Kasumi-1 (cell line): ENCODE measurements at regions not wholly inside any gene's neighbourhood (a gene's known extent, or its start where the extent isn't known, plus 50 kb on each side); places are given as distances from the start of the nearest gene placed in this dataset.
"Not testable (repeated sequence)": the region's sequence is repeated elsewhere in the genome, so short reads cannot be mapped to it uniquely, and the experiment has no call there.

Experiments
- DNase-seq, 2 experiments: peaks; one replicate each; lab custom pipeline; 2025; lab: John Stamatoyannopoulos, UW

GRCh38 chr2:147288131-147288530, 556.7 kb upstream of the ACVR2A start:
- no peak for DNase-seq

- DNase-seq, result peak in 1 of 2 experiments; percentile 21
These were observed 568.9 kb upstream of the ACVR2A start for GRCh38 chr2:147275943-147276342.

DNA sequence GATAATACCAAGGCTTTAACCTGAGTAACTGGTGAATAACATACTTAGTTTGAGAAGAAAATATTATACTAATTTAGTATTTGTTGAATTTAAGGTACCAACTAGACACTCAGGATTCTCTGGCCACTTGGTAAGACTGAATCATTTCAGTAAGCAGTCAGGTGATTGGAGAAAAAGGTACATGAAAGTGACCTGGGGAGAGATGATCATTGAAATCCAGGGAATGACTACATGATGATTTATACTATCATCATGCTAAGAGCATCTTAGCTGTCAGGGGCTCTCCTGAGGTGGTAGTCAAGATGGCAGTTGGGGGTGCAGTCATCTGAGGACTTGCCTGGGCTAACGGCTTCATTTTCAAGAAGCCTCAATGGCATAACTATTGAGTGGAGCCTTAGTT, 571.2 kb upstream of the ACVR2A start:
- no peak for DNase-seq

DNA sequence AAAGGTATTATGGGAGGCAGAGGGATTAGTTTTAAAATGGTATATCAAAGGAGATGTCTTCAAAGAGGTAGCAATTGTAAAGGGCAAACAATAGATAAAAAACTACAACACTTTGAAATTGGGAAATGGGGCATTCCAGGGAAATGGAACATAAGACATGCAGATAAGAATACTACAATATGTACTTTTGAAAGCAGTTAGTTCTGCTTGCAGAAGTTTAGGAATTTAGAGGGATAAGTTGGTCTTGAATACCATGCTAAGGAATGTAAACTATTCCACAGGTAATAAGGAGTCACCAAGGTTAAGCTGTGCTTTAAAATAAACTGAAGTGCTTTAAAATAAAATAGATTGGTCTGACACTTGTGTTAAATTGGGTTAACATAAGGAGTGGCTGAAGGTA, 571.7 kb upstream of the ACVR2A start:
- DNase-seq, result no peak

DNA sequence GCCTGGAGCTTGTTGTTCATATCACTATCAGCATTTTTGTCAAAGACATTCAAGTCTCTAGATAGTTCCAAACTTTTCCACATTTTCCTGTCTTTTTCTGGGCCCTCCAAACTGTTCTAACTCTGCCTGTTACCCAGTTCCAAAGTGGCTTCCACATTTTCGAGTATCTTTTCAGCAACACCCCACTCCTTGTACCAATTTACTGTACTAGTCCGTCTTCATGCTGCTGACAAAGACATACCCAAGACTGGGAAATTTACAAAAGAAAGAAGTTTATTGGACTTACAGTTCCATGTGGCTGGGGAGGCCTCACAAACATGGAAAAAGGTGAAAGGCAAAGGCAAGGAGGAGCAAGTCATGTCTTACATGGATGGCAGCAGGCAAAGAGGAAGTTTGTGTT, 575.2 kb upstream of the ACVR2A start:
- not testable (repeated sequence) for DNase-seq

DNA sequence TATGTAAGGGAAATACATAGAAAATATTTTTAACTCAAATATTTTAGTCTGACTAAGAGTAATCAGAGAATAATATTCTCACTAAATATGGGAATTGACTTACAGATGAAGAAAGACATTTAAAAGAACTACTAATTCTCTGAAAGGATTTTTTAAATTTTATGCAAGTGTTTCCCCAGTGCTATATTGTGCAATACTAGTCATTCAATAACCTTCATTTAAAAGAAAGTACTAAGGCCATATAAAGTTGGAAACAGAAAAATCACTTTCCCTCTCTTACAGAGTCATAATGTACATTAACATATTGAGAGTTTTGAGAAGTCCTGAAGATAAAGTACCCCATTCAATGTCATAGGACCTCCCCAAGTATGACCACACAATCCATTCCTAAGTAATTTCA, 584.6 kb upstream of the ACVR2A start:
- DNase-seq, result no peak

DNA sequence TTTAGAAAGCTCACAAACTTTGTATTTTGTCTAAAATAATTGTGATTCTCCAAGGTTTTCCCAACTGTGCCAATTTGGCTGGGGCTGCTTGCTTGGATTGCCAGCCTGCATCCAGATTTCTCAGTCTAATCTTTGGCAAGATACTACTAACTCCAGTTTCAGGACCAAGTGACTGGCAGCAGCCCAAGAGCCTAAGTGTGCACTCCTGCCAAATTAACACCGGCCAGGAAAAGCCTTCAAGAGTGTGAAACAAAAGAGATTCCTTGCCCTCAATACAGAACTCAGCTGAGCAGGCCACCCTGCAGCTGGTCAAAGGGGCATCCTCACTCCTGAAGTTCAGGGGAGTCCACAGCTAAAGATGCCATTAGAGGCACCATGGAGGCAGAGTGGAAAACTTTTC, 589.0 kb upstream of the ACVR2A start:
- no peak for DNase-seq

DNA sequence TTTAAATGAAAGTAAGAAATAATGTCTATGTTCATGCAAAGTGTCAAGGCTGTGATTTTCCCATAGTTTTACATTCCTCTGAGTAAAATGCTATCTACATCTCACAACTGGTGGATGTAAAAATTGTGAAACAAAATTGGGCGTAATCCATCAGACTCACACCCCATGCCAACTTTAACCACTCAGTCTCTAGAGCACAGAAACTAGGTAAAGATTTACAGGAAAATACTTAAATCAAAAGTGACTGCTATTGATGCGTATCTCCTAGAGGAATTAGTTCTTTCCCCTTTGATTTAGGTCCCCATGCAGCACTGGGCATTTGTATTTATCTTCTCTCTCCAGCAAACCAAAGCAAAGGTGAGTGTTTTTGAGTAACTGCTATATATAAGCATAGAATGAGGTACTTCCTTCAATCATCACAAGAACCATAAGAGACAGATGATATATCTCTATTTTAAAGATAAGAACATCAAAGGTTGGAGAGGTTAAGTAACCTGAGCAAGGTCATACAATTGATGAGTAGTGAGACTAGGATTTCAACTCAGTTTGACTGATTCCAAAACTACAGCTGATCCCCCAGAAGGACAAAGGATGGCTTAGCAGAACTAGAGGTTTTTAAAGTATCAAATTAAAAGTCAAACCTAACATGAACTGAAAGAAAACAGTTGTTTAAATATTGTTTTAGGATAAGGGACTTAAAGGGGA, 594.0 kb upstream of the ACVR2A start:
- DNase-seq, result no peak

DNA sequence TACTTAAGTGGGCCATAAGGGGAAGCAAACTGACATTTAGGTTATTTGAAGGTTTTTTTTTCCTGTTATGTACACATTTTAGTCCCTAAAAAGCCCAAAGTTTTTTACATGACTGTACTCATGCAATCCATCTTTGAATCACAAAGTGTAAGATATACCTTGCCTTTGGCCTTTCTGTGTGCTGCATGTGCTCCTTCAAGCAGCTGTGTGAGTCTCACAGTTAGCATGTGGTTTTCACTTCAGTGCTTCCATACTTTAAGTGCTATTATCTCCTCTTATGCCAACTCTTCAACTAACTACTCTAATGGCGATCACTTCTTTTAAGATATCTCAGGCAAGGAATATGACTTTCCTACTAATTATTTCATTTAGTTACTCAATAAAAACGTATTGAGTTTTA, 597.1 kb upstream of the ACVR2A start:
- DNase-seq, result no peak

GRCh38 chr2:147242445-147242844, 602.4 kb upstream of the ACVR2A start:
- DNase-seq, result no peak

DNA sequence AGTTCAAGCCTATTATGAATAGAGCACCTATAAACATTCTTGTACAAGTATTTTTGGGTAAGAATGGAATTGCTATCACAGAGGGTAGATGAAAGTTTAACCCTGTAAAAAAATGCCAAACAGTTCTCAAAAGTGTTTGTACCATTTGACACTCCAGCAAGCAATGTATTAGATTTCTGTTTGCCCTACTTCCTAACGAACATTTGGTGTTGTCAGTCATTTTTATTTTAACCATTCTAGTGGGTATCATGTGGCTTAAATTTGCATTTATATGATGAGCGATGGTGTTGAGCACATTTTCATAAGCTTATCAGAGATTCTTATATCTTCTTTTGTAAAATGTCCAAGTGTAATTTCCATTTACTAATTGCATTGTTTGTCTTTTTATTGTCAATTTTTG, 608.2 kb upstream of the ACVR2A start:
- no peak for DNase-seq

DNA sequence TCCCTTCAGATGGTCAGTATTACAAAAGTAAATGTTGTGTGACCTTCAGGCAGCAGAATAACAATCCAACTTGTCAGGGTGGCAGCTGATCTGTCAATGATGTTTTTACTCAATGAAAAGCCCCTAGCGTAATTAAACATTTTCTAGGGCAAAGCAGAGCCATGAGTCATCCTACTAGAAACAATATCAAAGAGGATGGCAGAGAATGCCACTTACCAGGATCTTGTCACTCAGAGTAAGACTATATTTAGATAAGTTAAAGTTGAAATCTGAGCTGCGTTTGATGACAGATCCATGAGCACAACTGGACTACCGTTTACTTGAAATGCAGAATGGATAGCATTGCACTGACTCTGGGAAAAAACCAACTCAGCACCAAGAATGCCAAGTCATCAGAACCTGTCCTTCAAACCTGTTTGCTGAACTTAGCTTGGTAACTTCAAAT, 612.6 kb upstream of the ACVR2A start:
- DNase-seq, result no peak

- no peak for DNase-seq
These were observed 613.2 kb upstream of the ACVR2A start for GRCh38 chr2:147231607-147232006.

DNA sequence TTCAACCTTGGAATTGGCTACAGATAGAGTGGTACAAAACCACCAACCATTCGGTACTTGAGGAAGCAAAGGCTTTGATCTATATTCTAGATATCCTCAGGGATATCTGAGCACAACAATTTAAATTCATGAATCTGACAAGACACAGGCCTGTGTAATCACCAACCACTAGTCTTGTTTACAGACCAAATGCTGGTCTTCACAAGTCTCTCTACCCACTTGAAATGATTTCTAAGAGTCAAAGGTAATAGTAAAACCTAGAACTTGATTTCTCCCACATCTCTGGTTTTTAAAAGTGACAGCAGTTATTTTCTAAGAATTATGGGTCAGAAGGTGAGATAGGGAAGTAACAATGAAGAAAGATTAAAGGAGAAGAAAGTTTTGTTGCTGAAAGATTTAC, 613.7 kb upstream of the ACVR2A start:
- no peak for DNase-seq

GRCh38 chr2:147227313-147227712, 617.5 kb upstream of the ACVR2A start:
- DNase-seq, result no peak

DNA sequence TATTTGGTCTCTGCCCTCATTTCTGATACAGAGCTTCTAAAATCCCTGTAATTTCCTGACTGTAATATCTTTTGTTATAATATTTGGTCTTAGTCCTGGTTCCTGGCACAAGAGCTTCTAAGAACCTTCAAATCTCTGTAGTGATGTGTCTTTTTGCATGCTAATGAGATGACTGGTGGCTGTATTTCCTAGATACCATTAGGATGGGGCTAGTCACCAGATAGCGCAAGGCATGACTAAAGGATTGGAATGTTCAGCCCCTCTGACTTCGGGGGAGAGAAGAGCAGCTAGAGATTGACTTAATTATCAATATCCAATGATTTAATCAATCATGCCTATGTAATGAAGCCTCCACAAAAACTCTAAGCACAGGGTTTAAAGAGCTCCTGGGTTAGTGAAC, 620.8 kb upstream of the ACVR2A start:
- DNase-seq, result no peak

- no peak for DNase-seq
These were observed 621.2 kb upstream of the ACVR2A start for GRCh38 chr2:147223553-147224060.

DNA sequence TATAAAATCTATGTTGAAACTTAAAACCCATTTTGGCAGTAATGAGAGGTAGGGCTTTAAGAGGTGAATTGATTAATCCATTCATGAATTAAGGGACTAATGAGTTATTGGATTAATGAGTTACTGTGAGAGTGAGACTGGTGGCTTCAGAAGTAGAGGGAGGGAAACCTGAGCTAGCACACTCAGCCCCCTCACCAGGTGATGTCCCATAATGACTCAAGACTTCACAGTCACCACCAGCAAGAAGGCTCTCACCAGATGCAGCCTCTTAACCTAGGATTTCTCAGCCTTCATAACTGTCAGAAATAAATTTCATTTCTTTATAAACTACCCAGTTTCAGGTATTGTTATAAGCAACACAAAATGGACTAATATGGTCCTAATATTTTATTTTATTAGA, 621.7 kb upstream of the ACVR2A start:
- no peak for DNase-seq

DNA sequence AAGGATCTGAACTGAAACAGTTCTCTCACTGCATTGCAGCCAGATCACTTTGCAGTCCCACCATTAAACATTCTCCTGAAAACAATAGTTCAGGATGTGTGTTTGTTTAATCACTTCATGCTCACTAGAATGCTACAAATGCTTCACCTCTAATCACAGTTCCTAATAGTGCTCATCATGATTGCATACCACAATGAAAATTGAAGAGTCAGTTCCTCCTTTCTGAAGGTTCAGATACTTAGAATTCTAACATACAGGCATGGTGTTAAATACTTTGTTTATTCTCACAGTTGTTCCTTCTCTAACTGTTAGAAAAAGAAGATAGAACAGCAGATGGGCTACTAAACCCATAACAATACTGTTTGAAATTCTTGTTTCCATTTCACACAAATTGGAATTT, 622.3 kb upstream of the ACVR2A start:
- no peak for DNase-seq

- no peak for DNase-seq
These were observed 629.9 kb upstream of the ACVR2A start for GRCh38 chr2:147214914-147215313.

- no peak for DNase-seq
These were observed 633.3 kb upstream of the ACVR2A start for GRCh38 chr2:147211484-147211883.

- no peak for DNase-seq
These were observed 640.7 kb upstream of the ACVR2A start for GRCh38 chr2:147204102-147204501.

DNA sequence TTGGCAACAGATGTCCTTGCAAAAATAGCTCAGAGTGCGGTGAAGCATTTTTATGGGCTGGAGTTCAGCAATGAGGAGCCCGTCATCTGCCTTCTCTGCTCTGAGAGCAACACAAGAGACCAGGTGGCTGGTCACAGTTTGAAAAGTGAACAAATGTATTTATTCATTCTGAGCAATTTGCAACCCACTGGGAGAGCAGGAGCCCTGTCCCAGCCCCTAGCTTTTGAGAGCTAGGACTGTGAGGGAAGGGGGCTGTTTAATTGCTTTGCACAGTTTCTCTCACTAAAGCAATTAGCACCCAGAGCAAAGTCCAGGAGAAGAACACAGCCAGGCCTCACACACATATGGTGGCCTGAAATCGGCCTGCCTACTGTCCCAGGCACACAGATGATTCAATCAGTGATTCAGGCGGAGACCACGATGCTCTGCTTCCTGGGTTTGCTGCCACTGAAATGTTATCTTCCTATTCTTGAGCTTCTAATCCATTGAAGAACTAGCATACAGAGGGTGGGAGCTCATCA, 646.1 kb upstream of the ACVR2A start:
- no peak for DNase-seq
